NCI-H82 treated with DMSO at 0.1 percent for 48 hours (cell line): ENCODE measurements at regions not wholly inside any gene's neighbourhood (a gene's known extent, or its start where the extent isn't known, plus 50 kb on each side); places are given as distances from the start of the nearest gene placed in this dataset.
"Not testable (repeated sequence)": the region's sequence is repeated elsewhere in the genome, so short reads cannot be mapped to it uniquely, and the experiment has no call there.

Source experiments
- DNase-seq: peaks from one replicate; lab custom pipeline; 2025; ENCODE audit not compliant: unreplicated experiment; lab: John Stamatoyannopoulos, UW

DNA sequence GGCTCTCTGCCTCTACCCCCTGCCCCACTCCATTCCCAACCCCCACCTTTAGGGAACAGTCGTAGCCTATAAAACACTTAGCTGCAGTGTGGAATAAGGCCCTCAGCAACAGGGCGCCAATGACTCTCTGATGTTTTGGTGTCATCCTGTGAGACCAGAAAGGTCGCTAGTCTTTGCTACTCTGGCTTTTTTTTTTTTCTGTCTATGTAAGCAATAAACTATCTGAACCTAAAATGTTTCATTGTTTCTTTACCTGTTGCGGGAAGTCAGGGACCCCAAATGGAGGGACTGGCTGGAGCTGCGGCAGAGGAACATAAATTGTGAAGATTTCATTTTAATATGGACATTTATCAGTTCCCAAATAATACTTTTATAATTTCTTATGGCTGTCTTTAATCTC, 154.6 kb downstream of the COPS8 start:
- no peak for DNase-seq

GRCh38 chr2:237240868-237241267, 155.2 kb downstream of the COPS8 start:
- not testable (repeated sequence) for DNase-seq

- DNase-seq, result no peak
Measured at GRCh38 chr2:237242091-237242536, 156.4 kb downstream of the COPS8 start.

DNA sequence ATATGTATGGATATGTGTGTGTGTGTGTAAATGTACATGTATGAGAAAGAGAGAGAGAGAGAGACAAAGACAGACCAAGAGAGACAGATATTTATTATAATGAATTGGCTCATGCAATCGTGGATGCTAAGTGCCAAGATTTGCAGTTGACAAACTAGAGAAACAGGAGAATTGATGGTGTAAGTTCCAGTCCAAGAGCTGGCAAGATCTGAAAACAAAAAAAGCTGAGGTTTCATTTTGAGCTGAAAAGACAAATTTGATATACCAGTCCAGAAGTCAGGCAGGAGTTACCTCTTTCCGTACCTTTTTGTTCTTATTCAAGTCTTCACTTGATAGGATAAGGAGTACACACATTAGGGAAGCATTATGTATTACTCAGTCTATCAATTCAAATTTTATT, 157.8 kb downstream of the COPS8 start:
- DNase-seq, result no peak

DNA sequence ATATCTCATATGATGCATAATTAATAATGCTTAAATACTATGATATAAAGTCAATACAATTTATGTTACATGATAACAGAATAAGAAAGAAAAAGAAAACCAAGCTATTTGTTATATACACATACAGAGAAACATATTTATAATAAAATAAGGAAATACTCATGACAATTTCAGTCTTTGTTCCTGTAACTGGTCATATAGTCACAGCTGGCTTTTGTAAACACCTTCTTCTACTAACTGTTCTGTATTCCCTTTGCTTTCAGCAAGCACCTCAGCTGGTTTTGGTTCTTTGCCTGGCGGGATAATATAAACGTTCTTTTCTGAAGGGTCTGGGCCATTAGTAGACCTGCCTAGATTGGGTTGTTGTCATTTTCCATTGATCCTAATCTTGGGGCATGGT, 158.5 kb downstream of the COPS8 start:
- DNase-seq, result no peak

GRCh38 chr2:237244976-237245646, 159.4 kb downstream of the COPS8 start:
- DNase-seq, result no peak

DNA sequence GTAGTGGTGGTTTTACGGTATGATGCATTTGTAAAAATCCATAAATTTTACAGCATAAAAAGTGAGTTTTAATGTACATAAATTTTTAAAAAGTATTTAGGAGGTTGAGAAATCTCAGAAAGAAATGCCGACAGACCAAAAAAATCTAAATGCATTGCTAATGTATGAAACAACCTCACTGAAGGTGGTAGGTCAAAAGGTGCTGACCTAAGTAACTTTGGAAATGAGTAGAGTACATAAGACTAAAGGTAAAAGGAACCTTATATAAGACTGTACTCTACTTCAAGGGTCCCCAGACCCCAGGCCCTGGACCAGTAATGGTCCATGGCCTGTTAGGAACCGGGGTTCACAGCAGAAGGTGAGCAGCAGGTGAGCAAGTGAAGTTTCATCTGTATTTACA, 163.4 kb downstream of the COL6A3 start:
- no peak for DNase-seq

GRCh38 chr2:237251986-237252385, 162.0 kb downstream of the COL6A3 start:
- no peak for DNase-seq

DNA sequence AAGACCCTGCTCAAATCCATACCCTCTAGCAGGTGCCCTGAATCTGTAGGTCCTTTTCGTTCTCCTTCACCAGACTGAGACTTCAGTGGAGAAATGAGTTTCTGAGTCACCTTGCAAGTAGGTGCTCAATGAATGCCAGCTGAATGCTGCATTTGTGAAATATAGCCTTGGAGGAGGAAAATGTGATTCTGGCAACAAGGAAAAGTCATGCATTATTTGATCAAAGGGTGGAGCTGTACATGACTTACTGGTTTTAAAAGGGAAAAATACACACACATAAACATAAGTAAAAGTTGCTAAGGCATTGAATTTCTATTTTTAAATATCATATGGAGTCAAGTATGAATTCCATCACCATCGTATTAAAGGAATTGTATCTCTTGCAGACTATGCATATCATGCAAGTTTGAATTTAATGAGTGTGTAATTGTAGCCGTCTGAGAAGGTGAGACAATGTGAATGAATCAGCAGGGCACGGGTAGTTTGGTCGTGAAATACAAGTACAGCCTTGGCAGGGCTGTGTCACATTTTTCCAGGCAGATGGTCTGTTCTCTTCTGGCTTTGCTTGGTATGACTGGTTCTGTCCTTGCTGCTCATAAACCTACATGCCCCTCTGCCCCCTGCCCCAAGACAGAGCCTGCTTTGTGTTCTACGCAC, 160.8 kb downstream of the COL6A3 start:
- no peak for DNase-seq

DNA sequence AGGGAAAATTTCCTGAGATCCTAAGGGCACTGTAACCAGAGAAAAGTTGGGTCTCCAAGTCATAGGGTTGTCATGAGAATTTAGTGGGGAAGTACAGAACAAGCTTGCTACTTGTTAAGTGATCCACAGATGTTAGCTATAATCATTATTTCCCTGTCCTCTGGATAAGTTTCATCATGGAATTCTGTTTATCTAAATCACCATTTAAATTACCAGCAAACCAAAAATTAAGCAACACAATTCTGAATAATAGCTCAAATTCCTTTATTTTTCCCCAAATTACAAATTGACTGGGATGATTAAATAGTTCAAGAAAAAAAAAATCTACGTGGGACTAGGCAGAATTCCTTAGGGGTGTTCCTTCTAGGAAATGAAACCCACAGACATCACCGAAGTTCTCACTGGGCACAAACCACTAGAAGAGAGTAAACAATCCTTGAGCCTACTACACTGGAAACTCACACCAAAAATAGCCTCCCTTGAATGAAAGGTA, 159.5 kb downstream of the COL6A3 start:
- no peak for DNase-seq

- DNase-seq, result no peak
Measured at GRCh38 chr2:237254911-237255578, 158.9 kb downstream of the COL6A3 start.

DNA sequence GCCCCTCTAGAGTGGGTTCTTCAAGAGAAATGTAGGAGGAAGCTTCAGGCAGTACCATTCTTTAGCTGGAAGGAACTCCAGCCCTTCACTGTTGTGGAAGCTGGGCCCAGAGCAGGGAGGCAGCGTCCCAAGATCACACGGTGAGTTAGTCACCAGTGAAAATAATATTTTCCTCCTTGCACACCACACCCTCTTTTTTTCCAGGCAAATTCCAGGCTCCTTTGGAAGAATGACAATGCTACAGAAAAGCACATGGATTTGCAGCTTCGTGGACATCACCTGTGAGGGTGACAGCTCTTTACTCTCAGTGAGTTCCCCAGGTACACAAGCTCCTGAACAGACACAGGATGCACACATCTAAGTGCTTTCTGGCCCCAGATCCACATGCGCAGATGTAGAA, 157.1 kb downstream of the COL6A3 start:
- no peak for DNase-seq

GRCh38 chr2:237257471-237257951, 156.5 kb downstream of the COL6A3 start:
- peak; percentile 15 for DNase-seq

- DNase-seq, result no peak
Measured at GRCh38 chr2:237258116-237258515, 155.8 kb downstream of the COL6A3 start.

DNA sequence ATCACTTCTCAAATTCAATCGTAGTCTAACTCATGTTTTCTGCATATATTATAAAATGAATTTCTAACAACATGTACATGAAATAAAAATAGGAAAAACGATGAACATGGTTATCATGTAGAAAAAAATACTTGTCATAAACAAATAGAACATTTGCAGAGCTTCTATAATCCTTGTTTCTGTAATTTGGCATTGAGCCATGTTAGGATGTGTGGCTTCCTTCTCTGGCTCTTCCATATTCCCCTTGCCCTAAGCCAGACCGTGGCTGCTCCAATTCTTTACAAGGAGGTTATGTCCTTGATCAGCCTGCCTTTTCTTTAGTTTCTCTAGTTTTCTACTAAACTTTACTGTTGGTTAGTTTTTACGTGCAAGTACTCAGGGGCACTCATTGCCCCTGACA, 155.3 kb downstream of the COL6A3 start:
- no peak for DNase-seq

- DNase-seq, result no peak
Measured at GRCh38 chr2:237259201-237259600, 154.8 kb downstream of the COL6A3 start.

DNA sequence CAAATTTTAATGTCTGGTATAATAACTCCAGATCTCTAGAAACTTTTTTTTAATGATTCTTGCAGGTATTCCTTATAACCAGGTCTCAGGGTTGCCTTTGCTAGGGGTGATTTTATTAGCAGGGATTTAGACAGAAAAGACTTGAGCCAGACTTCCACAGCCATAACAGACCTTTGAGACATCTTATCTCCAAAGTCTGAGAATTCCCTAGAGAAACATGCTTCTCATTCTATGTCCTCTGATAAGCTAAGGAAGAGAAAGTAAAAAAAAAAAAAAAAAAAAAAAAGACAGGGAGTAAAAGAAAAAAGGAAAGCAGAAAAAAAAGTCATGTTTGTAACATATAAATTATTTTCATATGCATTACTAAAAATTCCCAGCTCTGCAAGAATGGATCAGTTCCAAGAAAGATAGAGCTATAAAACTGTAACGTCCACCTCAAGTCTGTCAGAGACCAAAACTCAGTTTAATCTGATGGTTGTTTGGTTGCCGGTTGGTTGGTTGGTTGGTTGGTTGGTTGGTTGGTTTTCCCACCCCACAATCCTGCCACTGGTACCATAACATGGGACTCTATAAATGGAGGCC, 153.8 kb downstream of the COL6A3 start:
- no peak for DNase-seq

- no peak for DNase-seq
Measured at GRCh38 chr2:237260686-237261085, 153.3 kb downstream of the COL6A3 start.

GRCh38 chr2:237261327-237261726, 152.6 kb downstream of the COL6A3 start:
- DNase-seq, result no peak

DNA sequence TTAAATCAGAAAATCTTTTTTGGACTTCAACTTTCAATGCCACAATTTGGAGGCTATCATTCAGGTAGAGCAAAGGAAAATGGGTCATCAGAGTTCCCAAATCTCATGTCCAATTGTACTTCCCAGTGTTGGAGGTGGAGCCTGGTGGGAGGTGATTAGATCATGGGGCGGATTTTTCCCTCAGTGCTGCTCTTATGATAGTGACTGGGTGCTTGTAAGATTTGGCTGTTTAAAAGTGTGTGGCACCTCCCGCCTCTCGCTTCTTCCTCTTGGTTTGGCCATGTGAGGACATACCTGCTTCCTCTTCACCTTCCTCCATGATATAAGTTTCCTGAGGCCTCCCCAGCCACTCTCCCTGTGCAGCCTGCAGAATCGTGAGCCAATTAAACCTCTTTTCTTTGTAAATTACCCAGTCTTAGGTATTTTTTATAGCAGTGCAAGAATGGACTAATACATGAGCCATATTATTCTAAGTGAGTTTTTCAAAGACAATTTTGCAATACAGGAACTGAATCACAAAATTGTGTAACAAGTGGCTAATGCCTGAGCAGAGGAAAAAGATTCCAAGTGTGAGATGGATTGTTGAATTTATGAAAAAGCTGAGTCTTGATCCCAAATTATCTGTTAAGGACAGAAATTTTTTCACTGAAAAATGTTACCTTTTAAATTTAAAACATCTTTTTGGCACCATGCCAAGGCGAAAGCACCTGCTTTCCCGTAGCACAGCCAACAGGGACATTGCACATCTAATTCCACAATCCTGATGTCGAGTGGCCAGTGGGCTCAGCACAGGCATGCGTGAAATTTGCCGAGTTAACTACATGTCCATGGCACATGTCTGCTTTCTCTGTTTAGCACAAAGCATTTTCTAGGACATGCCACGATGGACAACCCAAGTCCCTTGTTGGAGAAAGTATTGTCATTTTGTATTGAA, 150.9 kb downstream of the COL6A3 start:
- DNase-seq, result no peak
